Fibroblast of lung (primary cell): ENCODE measurements at regions not wholly inside any gene's neighbourhood (a gene's known extent, or its start where the extent isn't known, plus 50 kb on each side); places are given as distances from the start of the nearest gene placed in this dataset.
A peak's percentile ranks its signal among the peaks of the same experiment; 100 is the strongest.

Experiments used
- DNase-seq, 2 donors: peaks; one replicate each; pipeline versions ENCODE4 v3.0.0 to v3.0.0-alpha.2; 2010; ENCODE audit warnings: low read depth in 2 of 2
- H2AFZ ChIP-seq: 2 replicates; pipeline ENCODE4 v1.5.1; 2012; ENCODE audit warnings: low read length, control low read depth, inconsistent platforms
- H3K27ac ChIP-seq: 2 replicates; pipeline ENCODE4 v1.5.1; 2011; ENCODE audit warnings: low read length, control low read depth; ENCODE audit not compliant: insufficient read depth
- H3K27me3 ChIP-seq: 2 replicates; pipeline ENCODE4 v1.5.1; 2011; ENCODE audit warnings: mild to moderate bottlenecking, low read length; ENCODE audit not compliant: control insufficient read depth, insufficient read depth
- H3K36me3 ChIP-seq: 2 replicates; pipeline ENCODE4 v1.5.1; 2011; ENCODE audit warnings: low read length; ENCODE audit not compliant: control insufficient read depth, insufficient read depth
- H3K4me1 ChIP-seq: 2 replicates; pipeline ENCODE4 v1.5.1; 2011; ENCODE audit warnings: low read length; ENCODE audit not compliant: control insufficient read depth, insufficient read depth; ENCODE audit errors: extremely low read depth
- H3K4me2 ChIP-seq: 2 replicates; pipeline ENCODE4 v1.5.1; 2011; ENCODE audit warnings: low read length, control low read depth; ENCODE audit not compliant: insufficient read depth; ENCODE audit errors: extremely low read depth
- H3K4me3 ChIP-seq, 4 experiments: fragments of 200-600 bp in 1 of 4; sonication (generic) in 1 of 4; replicated peaks in 1 of 4; 2 replicates each; pipeline ENCODE4 v1.5.1; 2011 to 2016; ENCODE audit warnings: low read length in 4 of 4, low read depth in 3 of 4, mild to moderate bottlenecking in 3 of 4, control low read depth in 2 of 4, inconsistent platforms in 1 of 4, mixed read lengths in 1 of 4; ENCODE audit not compliant: insufficient read depth in 1 of 4; ENCODE audit errors: control extremely low read depth in 1 of 4
- H3K79me2 ChIP-seq: 2 replicates; pipeline ENCODE4 v1.5.1; 2012; ENCODE audit warnings: mild to moderate bottlenecking, low read length, inconsistent platforms; ENCODE audit not compliant: control insufficient read depth, insufficient read depth
- H3K9ac ChIP-seq: 2 replicates; pipeline ENCODE4 v1.5.1; 2011; ENCODE audit warnings: mild to moderate bottlenecking, low read length, control low read depth; ENCODE audit not compliant: insufficient read depth
- H3K9me3 ChIP-seq: 2 replicates; pipeline ENCODE4 v1.5.1; 2012; ENCODE audit warnings: low read depth, low read length; ENCODE audit not compliant: control insufficient read depth, insufficient read depth
- H4K20me1 ChIP-seq: 2 replicates; pipeline ENCODE4 v1.5.1; 2011; ENCODE audit warnings: low read length; ENCODE audit not compliant: control insufficient read depth, insufficient read depth; ENCODE audit errors: extremely low read depth
- CTCF ChIP-seq, 2 donors: IDR thresholded peaks in 1 of 2; conservative IDR thresholded peaks in 1 of 2; 1 replicate in 1 of 2; 2 replicates in 1 of 2; pipeline ENCODE4 v1.5.1; 2011 to 2012; ENCODE audit warnings: low read length in 2 of 2, control low read depth in 1 of 2, inconsistent platforms in 1 of 2, low read depth in 1 of 2, mild to moderate bottlenecking in 1 of 2
- EZH2 ChIP-seq: IDR thresholded peaks from 2 replicates; pipeline ENCODE4 v1.5.1; 2012; ENCODE audit warnings: low read length, control low read depth, mild to moderate bottlenecking; ENCODE audit errors: missing control alignments

GRCh38 chr13:107477772-107478379 lies 737.5 kb downstream of the LIG4 start:
- Histone ChIP-seq H3K9ac (no peak overlapping the region), H3K27ac (no peak overlapping the region)
- TF ChIP-seq EZH2 (no peak), CTCF (conservative IDR thresholded peaks at IDR 0.05 in 1 of 2, IDR thresholded peaks at IDR 0.05 in 1 of 2; ENCODE audit: low read depth in 1 of 2, low read length in 2 of 2) (no peak)

GRCh38 chr13:107475753-107476453 lies 739.4 kb downstream of the LIG4 start:
- TF ChIP-seq EZH2 (no peak), CTCF (conservative IDR thresholded peaks at IDR 0.05 in 1 of 2, IDR thresholded peaks at IDR 0.05 in 1 of 2; ENCODE audit: low read depth in 1 of 2, low read length in 2 of 2) (no peak)
- Histone ChIP-seq H3K27ac (no peak overlapping the region), H4K20me1 (no peaks in the 10 kb centered on the region), H3K4me2 (no peak overlapping the region), H3K9me3 (no peaks in the 10 kb centered on the region), H3K36me3 (no peaks in the 10 kb centered on the region), H3K27me3 (no peaks in the 10 kb centered on the region), H3K4me3 (no peak overlapping the region), H3K9ac (no peak overlapping the region), H3K79me2 (no peaks in the 10 kb centered on the region), H2AFZ (no peak overlapping the region), H3K4me1 (no peaks in the 10 kb centered on the region)
- DNase-seq: peak in 1 of 2 donors; percentile 62

More at GRCh38 chr13:107477772-107478379, 737.5 kb downstream of the LIG4 start:
- Histone ChIP-seq H3K4me3 (no peak overlapping the region), H3K4me1 (no peaks in the 10 kb centered on the region), H3K79me2 (no peaks in the 10 kb centered on the region), H4K20me1 (no peaks in the 10 kb centered on the region), H2AFZ (no peak overlapping the region), H3K36me3 (no peaks in the 10 kb centered on the region), H3K9me3 (no peaks in the 10 kb centered on the region), H3K4me2 (no peak overlapping the region), H3K27me3 (no peaks in the 10 kb centered on the region)
- no peak for DNase-seq

- no peak for DNase-seq
- Histone ChIP-seq H4K20me1 (no peaks in the 10 kb centered on the region), H3K27ac (no peak overlapping the region), H3K27me3 (no peaks in the 10 kb centered on the region), H3K9ac (no peak overlapping the region), H3K4me2 (no peak overlapping the region), H3K4me1 (no peaks in the 10 kb centered on the region), H3K9me3 (no peaks in the 10 kb centered on the region), H3K4me3 (no peak overlapping the region), H2AFZ (no peak overlapping the region), H3K36me3 (no peaks in the 10 kb centered on the region), H3K79me2 (no peaks in the 10 kb centered on the region)
- TF ChIP-seq EZH2: no peak
- TF ChIP-seq CTCF (conservative IDR thresholded peaks at IDR 0.05 in 1 of 2, IDR thresholded peaks at IDR 0.05 in 1 of 2; ENCODE audit: low read depth in 1 of 2, low read length in 2 of 2): no peak
Measured at GRCh38 chr13:107473253-107473652, 742.1 kb downstream of the LIG4 start.
